Lower lobe of right lung (tissue), 2 donors: ENCODE measurements at regions not wholly inside any gene's neighbourhood (a gene's known extent, or its start where the extent isn't known, plus 50 kb on each side); places are given as distances from the start of the nearest gene placed in this dataset.
"Not testable (repeated sequence)": the region's sequence is repeated elsewhere in the genome, so short reads cannot be mapped to it uniquely, and the experiment has no call there.

Experiments
- ATAC-seq, 2 donors: fragments of 200-7000 bp; cut with Tn5 transposase; one replicate each; pipeline ENCODE4 v1.9.1; 2020 to 2022; ENCODE audit warnings: mild to moderate bottlenecking in 2 of 2, moderate library complexity in 2 of 2
- DNase-seq: peaks from one replicate; pipeline ENCODE4 v3.0.0-alpha.2; 2020
- H3K27ac ChIP-seq: fragments of 200-600 bp; one replicate; pipeline ENCODE4 v1.8.0; 2022
- H3K27me3 ChIP-seq: fragments of 200-600 bp; one replicate; pipeline ENCODE4 v1.8.0; 2022; ENCODE audit warnings: low read depth
- H3K36me3 ChIP-seq: fragments of 200-600 bp; one replicate; pipeline ENCODE4 v1.8.0; 2022; ENCODE audit warnings: mild to moderate bottlenecking
- H3K4me1 ChIP-seq: fragments of 200-600 bp; one replicate; pipeline ENCODE4 v1.8.0; 2022
- H3K4me3 ChIP-seq: fragments of 200-600 bp; one replicate; pipeline ENCODE4 v1.8.0; 2022; ENCODE audit warnings: mild to moderate bottlenecking
- H3K9me3 ChIP-seq: fragments of 200-600 bp; one replicate; pipeline ENCODE4 v1.8.0; 2022
- CTCF ChIP-seq: fragments of 200-600 bp; IDR thresholded peaks from one replicate; pipeline ENCODE4 v1.8.0; 2022; ENCODE audit warnings: antibody characterized with exemption, mild to moderate bottlenecking
- intact Hi-C: fragments of 100-400 bp; cut with DNase I; formaldehyde crosslinking; loops from one replicate; pipeline ENCODE4 v1.11.0; 2022
- donor health status: DM: no; HTN: yes; CAD: no; lungs with severe emphysema.

GRCh38 chr13:80903911-80904310, 563.0 kb upstream of the SPRY2 start:
- Histone ChIP-seq H3K36me3 (no peaks in the 10 kb centered on the region), H3K9me3 (no peaks in the 10 kb centered on the region), H3K4me3 (no peak overlapping the region), H3K4me1 (no peaks in the 10 kb centered on the region), H3K27ac (no peak overlapping the region), H3K27me3 (no peaks in the 10 kb centered on the region)
- intact Hi-C loops: no loop called here
- ATAC-seq: no peak
- no peak for DNase-seq
- TF ChIP-seq CTCF: no peak

GRCh38 chr13:80901530-80901929, 560.6 kb upstream of the SPRY2 start:
- DNase-seq (no peak), ATAC-seq (no peak)
- no peak overlapping the region for H3K27ac ChIP-seq

GRCh38 chr13:80901111-80901510, 560.2 kb upstream of the SPRY2 start:
- H3K9me3 ChIP-seq: no peaks in the 10 kb centered on the region
- H3K27ac ChIP-seq: no peak overlapping the region
- H3K27me3 ChIP-seq: no peaks in the 10 kb centered on the region
- ATAC-seq: no peak
- TF ChIP-seq CTCF: no peak
- H3K4me1 ChIP-seq: no peaks in the 10 kb centered on the region
- DNase-seq: no peak
- H3K4me3 ChIP-seq: no peak overlapping the region
- H3K36me3 ChIP-seq: no peaks in the 10 kb centered on the region
- intact Hi-C loops: no loop called here

More at GRCh38 chr13:80901530-80901929, 560.6 kb upstream of the SPRY2 start:
- H3K4me3 ChIP-seq: no peak overlapping the region
- H3K36me3 ChIP-seq: no peaks in the 10 kb centered on the region
- H3K27me3 ChIP-seq: no peaks in the 10 kb centered on the region
- TF ChIP-seq CTCF: no peak
- intact Hi-C loops: no loop called here
- H3K9me3 ChIP-seq: no peaks in the 10 kb centered on the region
- H3K4me1 ChIP-seq: no peaks in the 10 kb centered on the region

- no peak overlapping the region for H3K27ac ChIP-seq
- no peak for TF ChIP-seq CTCF
- H3K27me3 ChIP-seq: no peaks in the 10 kb centered on the region
- H3K4me1 ChIP-seq: no peaks in the 10 kb centered on the region
- no peaks in the 10 kb centered on the region for H3K9me3 ChIP-seq
- no peaks in the 10 kb centered on the region for H3K36me3 ChIP-seq
- no peak for DNase-seq
- intact Hi-C loops: no loop called here
- H3K4me3 ChIP-seq: no peak overlapping the region
- no peak for ATAC-seq
These were observed 559.6 kb upstream of the SPRY2 start for GRCh38 chr13:80900561-80900960.

- H3K4me3 ChIP-seq, H3K9me3 ChIP-seq, H3K36me3 ChIP-seq, H3K27me3 ChIP-seq, H3K27ac ChIP-seq, DNase-seq, H3K4me1 ChIP-seq, ATAC-seq, intact Hi-C loops: not testable (repeated sequence)
These were observed 556.7 kb upstream of the SPRY2 start for GRCh38 chr13:80897641-80898040.

GRCh38 chr13:80894917-80895316, 554.0 kb upstream of the SPRY2 start:
- DNase-seq (no peak), ATAC-seq (no peak)
- no peak for TF ChIP-seq CTCF
- Histone ChIP-seq H3K4me3 (no peak overlapping the region), H3K27ac (no peak overlapping the region), H3K4me1 (no peaks in the 10 kb centered on the region), H3K9me3 (no peaks in the 10 kb centered on the region), H3K36me3 (no peaks in the 10 kb centered on the region), H3K27me3 (no peaks in the 10 kb centered on the region)
- intact Hi-C loops: no loop called here
